ENCODE measurements at regions not wholly inside any gene's neighbourhood (a gene's known extent, or its start where the extent isn't known, plus 50 kb on each side); places are given as distances from the start of the nearest gene placed in this dataset.
"Not testable (repeated sequence)": the region's sequence is repeated elsewhere in the genome, so short reads cannot be mapped to it uniquely, and the experiment has no call there.

DNA sequence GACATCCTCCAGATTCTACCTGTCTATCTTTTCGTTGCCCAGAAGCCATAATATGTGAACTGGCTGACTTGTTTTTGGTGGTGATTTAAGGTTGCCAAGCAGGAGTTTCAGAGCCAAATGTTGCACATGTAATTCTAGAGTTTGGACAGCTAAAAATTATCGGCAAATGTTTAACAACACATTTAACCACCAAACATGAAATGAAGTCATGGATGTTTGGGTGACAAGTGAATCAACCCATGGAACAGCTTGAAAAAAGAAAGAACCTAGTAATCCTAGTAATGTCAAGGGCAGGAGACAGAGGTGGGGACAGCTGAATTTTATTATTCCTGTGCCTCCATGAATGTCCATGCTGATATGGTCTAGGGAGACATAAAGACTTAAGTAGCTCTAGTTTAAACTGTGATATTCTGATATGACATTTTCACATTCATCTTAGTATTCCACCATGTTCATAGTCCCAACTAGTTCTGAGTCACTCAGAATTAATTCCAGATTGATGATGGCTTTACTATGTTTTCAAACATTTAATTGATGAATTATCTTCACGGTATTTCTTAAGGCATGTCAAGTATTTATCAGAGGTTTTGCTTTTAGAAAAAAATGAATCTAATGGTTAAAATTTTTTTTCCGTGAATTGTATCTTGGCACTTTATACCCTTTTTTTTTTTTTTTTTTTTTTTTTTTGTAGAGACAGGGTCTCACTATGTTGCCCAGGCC lies 101.7 kb downstream of the SOCS6 start:
- no peak overlapping the region for H3K27ac Mint-ChIP-seq
- no peak for DNase-seq (ENCODE audit: low spot score)
- H3K27me3 Mint-ChIP-seq (ENCODE audit: low read depth): no peaks in the 10 kb centered on the region
- no peak overlapping the region for H3K4me3 Mint-ChIP-seq
- no peaks in the 10 kb centered on the region for H3K36me3 Mint-ChIP-seq (ENCODE audit: low read depth)
- H3K9me3 Mint-ChIP-seq: no peaks in the 10 kb centered on the region
- H3K4me1 Mint-ChIP-seq (ENCODE audit: low read depth): no peaks in the 10 kb centered on the region

DNA sequence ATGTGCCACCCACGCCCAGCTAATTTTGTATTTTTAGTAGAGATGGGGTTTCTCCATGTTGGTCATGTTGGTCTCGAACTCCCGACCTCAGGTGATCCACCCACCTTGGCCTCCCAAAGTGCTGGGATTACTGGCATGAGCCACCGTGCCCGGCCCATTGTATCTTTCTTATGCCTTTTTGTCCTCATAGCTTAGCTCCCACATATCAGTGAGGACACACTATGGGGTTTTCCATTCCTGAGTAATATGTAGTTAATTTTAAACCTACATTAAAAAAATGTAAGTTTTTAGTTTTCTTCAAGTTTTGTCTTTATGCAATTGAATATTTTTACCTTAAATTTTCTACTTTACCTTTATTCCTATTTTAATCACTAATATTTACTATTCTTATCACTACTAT lies 100.2 kb downstream of the SOCS6 start:
- not testable (repeated sequence) for H3K4me3 Mint-ChIP-seq; H3K27ac Mint-ChIP-seq; DNase-seq (ENCODE audit: low spot score); H3K9me3 Mint-ChIP-seq; H3K36me3 Mint-ChIP-seq (ENCODE audit: low read depth); H3K27me3 Mint-ChIP-seq (ENCODE audit: low read depth); H3K4me1 Mint-ChIP-seq (ENCODE audit: low read depth)

DNA sequence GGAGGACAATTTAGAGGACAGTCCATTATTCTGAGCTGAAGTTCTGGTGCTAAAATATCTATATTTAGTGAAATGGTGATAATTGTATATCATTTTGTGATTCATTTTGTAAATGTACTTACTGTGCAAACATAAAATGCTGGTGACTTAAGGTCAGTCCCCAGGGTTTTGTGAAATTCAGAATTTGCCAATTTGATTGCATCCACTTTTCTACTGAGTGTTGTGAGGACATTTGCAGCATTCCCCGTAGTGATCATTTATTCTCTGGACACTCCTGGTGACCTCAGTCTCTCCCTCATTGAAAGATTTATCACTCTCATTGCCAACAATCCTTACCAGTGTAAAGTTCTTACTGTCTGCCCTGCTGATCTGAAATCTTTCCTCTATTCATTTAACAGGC lies 98.2 kb downstream of the SOCS6 start:
- no peaks in the 10 kb centered on the region for H3K4me1 Mint-ChIP-seq (ENCODE audit: low read depth)
- H3K9me3 Mint-ChIP-seq: no peaks in the 10 kb centered on the region
- H3K27ac Mint-ChIP-seq: no peak overlapping the region
- no peak overlapping the region for H3K4me3 Mint-ChIP-seq
- no peaks in the 10 kb centered on the region for H3K27me3 Mint-ChIP-seq (ENCODE audit: low read depth)
- H3K36me3 Mint-ChIP-seq (ENCODE audit: low read depth): no peaks in the 10 kb centered on the region
- DNase-seq (ENCODE audit: low spot score): no peak

DNA sequence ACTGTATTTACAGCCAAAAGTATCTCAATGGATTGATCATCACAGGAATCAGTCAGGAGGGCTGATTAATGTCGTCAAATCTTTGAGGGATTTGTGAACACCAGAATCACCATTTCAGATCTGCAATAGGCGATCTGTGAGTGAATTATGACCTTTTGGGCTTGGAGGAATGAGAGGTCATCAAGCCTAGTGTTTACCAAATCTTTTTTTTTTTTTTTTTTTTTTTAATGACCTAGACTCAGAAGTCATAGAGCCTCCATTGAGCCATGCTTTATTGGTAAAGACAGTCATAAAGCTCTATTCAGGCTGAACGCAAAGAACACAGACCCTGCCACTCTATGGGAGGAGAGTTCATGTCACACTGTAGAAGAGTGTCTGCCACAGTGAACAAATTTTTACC lies 97.7 kb downstream of the SOCS6 start:
- no peaks in the 10 kb centered on the region for H3K9me3 Mint-ChIP-seq
- H3K27ac Mint-ChIP-seq: no peak overlapping the region
- H3K36me3 Mint-ChIP-seq (ENCODE audit: low read depth): no peaks in the 10 kb centered on the region
- H3K4me3 Mint-ChIP-seq: no peak overlapping the region
- peaks cover 1% of the 10 kb centered on the region for H3K4me1 Mint-ChIP-seq (ENCODE audit: low read depth)
- DNase-seq (ENCODE audit: low spot score): no peak
- no peaks in the 10 kb centered on the region for H3K27me3 Mint-ChIP-seq (ENCODE audit: low read depth)

DNA sequence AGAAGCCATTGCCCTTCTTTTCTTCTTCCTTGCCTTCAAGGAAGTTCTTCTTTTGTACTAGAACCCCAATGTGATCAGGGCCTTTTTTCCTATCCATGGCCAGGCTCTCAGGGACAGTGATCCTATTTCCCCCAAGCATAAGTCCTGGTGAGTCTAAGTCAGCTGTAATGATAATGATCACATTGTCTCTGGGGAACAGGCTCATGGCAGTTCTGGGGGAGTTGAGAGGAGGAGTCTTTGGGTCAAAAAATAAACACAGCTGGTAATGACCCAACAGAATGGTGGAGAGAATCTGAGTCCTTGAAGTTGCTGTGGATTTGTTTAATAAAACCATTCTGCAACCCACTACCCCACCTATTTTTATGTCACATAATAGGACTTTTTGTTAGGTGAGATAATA lies 96.6 kb downstream of the SOCS6 start:
- H3K36me3 Mint-ChIP-seq (ENCODE audit: low read depth): no peaks in the 10 kb centered on the region
- no peak overlapping the region for H3K27ac Mint-ChIP-seq
- no peak overlapping the region for H3K4me3 Mint-ChIP-seq
- H3K27me3 Mint-ChIP-seq (ENCODE audit: low read depth): no peaks in the 10 kb centered on the region
- no peak for DNase-seq (ENCODE audit: low spot score)
- H3K4me1 Mint-ChIP-seq (ENCODE audit: low read depth): peaks cover 2% of the 10 kb centered on the region
- H3K9me3 Mint-ChIP-seq: no peaks in the 10 kb centered on the region

DNA sequence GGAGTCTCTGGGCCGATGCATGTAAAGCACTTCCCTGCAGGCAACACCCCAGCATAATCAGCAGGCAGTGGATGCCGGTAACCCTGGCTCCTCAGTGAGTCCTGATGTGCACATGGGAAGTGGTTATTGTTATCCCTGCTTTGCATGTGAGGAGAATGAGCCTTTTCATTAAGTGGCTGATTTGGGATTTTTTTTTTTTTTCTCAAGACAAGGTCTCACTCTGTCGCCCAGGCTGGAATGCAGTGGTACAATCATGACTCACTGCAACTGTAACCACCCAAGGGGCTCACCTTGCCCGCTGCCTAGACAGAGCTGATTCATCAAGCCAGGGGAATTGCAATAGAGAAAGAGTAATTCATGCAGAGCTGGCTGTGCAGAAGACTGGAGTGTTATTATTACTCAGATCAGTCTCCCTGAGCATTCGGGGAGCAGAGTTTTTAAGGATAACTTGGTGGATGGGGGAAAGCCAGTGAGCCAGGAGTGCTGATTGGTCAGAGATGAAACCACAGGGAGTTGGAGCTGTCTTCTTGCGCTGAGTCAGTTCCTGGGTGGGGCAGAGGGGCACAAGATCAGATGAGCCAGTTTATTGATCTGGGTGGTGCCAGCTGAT lies 95.4 kb downstream of the SOCS6 start:
- Mint-ChIP-seq H3K4me3 (no peak overlapping the region), H3K27me3 (ENCODE audit: low read depth) (no peaks in the 10 kb centered on the region), H3K9me3 (no peaks in the 10 kb centered on the region), H3K27ac (no peak overlapping the region), H3K36me3 (ENCODE audit: low read depth) (no peaks in the 10 kb centered on the region), H3K4me1 (ENCODE audit: low read depth) (peaks cover 2% of the 10 kb centered on the region)
- DNase-seq (ENCODE audit: low spot score): no peak

DNA sequence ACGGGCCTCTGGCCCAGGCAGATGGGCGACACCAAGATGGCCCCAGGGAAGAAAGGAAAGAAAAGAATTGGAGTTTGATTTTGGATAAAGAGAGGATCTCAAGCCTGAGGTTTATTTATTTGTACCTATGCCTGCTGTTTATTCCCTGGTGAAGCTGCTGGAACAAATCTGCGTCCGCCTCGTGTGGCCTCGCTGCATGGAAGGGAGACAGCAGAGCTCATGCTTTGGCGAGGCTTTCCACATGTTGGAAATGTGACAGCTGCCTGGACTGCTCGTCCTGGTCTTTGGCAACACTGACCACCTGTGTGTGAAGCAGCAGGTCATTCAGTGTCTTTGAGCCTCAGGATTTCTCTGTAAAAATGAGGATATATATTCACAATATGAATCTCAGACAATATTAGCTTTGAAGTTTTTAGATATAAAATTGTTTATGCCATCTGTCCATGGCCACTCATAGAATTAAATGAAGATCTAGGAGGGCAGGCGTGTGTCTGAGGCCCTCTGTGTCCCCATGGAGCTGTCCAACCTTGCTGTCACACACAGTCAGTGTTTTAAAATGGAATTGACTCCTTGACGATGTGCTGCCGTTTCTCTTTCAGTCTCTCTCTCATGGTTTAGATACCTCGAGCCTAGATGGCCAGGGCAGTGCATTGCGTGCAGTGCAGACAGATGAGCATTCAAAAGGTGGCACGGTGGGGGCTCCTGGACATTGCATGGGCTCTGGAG lies 94.3 kb downstream of the SOCS6 start:
- Mint-ChIP-seq H3K27me3 (ENCODE audit: low read depth) (no peaks in the 10 kb centered on the region), H3K9me3 (no peaks in the 10 kb centered on the region), H3K27ac (no peak overlapping the region)

DNA sequence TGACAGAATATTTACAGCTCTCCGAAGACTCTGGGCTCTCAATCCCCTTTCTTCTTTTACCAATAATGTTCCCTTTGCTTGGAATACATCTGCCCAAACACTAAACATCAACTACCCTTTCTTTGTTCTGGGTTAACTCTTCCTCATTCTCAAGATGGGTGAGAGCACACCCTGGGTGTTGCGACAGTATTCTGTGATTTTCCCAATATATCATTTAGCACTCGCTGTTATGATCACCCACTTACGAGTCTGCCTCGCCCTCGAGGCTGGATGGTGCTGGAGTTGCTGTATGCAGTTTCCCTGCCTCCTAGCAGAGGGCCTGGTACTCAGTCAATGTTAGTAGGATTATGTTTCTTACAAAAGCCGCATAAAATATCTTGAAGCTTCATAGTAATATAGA lies 93.2 kb downstream of the SOCS6 start:
- Mint-ChIP-seq H3K4me3 (no peak overlapping the region), H3K36me3 (ENCODE audit: low read depth) (no peaks in the 10 kb centered on the region), H3K27me3 (ENCODE audit: low read depth) (no peaks in the 10 kb centered on the region), H3K4me1 (ENCODE audit: low read depth) (peaks cover 2% of the 10 kb centered on the region), H3K27ac (no peak overlapping the region), H3K9me3 (no peaks in the 10 kb centered on the region)
- no peak for DNase-seq (ENCODE audit: low spot score)

More for the DNA sequence above, 94.3 kb downstream of the SOCS6 start:
- no peak for DNase-seq (ENCODE audit: low spot score)
- H3K4me3 Mint-ChIP-seq: no peak overlapping the region
- H3K4me1 Mint-ChIP-seq (ENCODE audit: low read depth): peaks cover 2% of the 10 kb centered on the region
- H3K36me3 Mint-ChIP-seq (ENCODE audit: low read depth): no peaks in the 10 kb centered on the region

DNA sequence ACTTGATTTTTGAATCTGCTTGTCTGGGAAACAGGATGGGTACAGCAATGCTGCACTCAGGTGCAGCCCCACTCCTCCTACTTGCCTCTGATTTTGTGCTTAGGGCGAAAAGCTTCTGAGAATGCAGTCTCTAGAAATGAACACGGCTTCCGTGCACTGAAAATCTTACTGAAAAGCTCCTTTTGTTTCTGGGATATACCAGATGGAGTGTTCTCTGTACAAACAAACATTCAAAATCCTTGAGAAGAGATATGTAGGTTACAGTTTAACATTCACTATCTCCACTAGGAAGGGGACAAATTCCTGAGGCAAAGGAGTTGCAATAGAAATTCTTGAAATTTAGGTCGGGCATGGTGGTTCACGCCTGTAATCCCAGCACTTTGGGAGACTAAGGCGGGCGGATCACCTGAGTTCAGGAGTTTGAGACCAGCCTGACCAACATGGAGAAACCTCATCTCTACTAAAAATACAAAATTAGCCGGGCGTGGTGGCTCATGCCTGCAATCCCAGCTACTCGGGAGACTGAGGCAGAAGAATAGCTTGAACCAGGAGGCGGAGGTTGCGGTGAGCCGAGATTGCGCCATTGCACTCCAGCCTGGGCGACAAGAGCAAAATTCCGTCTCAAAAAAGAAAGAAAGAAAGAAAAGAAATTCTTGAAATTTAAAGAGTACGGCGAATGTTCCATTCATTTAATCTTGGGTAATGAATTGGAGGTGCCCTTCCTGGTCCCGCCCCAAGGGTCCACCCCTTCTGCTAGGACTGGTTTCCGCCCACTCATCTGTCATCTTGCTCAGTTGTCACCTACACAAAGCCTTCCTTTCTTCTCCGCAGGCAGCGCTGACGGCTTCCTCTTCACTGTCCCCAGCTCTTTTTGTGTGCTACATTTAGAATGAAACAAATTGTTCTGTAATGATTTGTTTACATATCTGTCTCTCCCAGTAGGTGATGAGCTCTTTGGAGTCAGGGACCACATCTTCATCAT lies 92.4 kb downstream of the SOCS6 start:
- peaks cover 2% of the 10 kb centered on the region for H3K4me1 Mint-ChIP-seq (ENCODE audit: low read depth)
- no peaks in the 10 kb centered on the region for H3K27me3 Mint-ChIP-seq (ENCODE audit: low read depth)
- no peaks in the 10 kb centered on the region for H3K36me3 Mint-ChIP-seq (ENCODE audit: low read depth)
- no peak overlapping the region for H3K4me3 Mint-ChIP-seq
- DNase-seq (ENCODE audit: low spot score): no peak
- H3K9me3 Mint-ChIP-seq: no peaks in the 10 kb centered on the region
- no peak overlapping the region for H3K27ac Mint-ChIP-seq

All from T-helper 2 cell treated with Interferon-gamma antibody and Interleukin-4, amounts not matched to agents 5 μg/mL and 100 μg/mL, for 36 hours (primary cell).